OCI-LY3 (cell line): ENCODE measurements at regions not wholly inside any gene's neighbourhood (a gene's known extent, or its start where the extent isn't known, plus 50 kb on each side); places are given as distances from the start of the nearest gene placed in this dataset.

Experiments
- EZH2phosphoT487 ChIP-seq: fragments of 200-600 bp; shearing (Covaris generic); IDR thresholded peaks from 2 replicates; pipeline ENCODE4 v1.6.1; 2018; ENCODE audit warnings: antibody characterized with exemption, mixed run types, low read depth
- TF ChIP-seq, protein P1 (sequence below): fragments of 200-600, 300-600 bp; sonication (generic); IDR thresholded peaks from 2 replicates; pipeline ENCODE4 v1.5.1; 2014; ENCODE audit warnings: antibody characterized with exemption, low read length, low read depth

DNA sequence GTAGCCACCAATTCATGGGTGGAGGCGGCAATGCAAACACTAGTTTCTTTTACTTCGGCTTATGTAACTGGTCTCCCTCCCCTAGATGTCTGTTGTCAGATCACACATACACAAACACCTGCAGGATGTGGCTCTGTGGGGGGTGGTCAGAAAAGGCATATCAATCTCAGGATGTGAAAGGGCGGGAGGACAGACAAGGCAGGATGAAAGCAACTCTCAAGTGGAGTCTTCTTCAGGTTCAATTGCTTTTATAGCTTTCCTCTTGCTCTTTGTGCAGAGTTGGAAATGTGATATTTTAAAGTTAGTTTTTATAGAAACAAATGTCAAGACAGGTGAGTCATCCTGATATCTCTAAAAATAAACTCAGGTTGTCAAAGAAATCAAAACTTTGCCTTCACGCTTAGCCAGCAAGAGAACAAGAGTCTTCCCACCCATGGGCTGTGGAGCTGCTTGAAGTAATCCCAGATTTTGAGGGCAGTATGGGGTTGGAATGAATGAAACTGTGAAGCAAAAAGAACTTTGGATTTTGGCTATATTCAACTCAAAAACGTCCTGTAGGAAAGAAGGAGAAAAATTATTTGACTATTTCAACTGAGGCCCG, 423.4 kb downstream of the GUCY1A2 start:
- TF ChIP-seq, protein P1, sequence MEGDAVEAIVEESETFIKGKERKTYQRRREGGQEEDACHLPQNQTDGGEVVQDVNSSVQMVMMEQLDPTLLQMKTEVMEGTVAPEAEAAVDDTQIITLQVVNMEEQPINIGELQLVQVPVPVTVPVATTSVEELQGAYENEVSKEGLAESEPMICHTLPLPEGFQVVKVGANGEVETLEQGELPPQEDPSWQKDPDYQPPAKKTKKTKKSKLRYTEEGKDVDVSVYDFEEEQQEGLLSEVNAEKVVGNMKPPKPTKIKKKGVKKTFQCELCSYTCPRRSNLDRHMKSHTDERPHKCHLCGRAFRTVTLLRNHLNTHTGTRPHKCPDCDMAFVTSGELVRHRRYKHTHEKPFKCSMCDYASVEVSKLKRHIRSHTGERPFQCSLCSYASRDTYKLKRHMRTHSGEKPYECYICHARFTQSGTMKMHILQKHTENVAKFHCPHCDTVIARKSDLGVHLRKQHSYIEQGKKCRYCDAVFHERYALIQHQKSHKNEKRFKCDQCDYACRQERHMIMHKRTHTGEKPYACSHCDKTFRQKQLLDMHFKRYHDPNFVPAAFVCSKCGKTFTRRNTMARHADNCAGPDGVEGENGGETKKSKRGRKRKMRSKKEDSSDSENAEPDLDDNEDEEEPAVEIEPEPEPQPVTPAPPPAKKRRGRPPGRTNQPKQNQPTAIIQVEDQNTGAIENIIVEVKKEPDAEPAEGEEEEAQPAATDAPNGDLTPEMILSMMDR = no peak
- no peak for TF ChIP-seq EZH2phosphoT487
